ENCODE measurements at regions not wholly inside any gene's neighbourhood (a gene's known extent, or its start where the extent isn't known, plus 50 kb on each side); places are given as distances from the start of the nearest gene placed in this dataset.

DNA sequence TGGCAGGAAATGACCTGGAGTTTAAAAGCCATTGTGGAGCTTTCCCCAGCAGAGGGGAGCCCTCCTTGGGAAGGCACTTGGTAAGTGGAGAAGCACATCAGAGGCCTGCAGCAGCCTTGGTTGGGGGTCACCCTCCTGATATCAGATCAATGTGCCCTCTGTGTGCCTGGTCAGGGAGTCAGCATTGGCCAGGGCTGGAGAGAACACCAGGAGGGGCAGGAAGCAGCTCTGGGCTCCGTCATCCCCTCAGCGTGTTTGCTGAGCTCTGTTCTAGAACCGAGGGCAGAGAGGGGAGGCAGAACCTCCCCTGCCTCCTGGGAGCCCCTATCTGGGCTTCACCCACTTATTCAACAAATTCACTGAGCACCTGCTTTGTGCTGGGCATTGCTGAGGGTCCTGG, 846.0 kb downstream of the TBC1D22A start:
- no peak for DNase-seq (ENCODE audit: low read depth)
- H3K4me3 ChIP-seq (ENCODE audit: low read depth, low read length), result no peak overlapping the region
- TF ChIP-seq, protein P1, sequence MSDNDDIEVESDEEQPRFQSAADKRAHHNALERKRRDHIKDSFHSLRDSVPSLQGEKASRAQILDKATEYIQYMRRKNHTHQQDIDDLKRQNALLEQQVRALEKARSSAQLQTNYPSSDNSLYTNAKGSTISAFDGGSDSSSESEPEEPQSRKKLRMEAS (IDR thresholded peaks at IDR 0.05; ENCODE audit: low read depth, low read length), result no peak
- TF ChIP-seq POLR2A (IDR thresholded peaks at IDR 0.05; ENCODE audit: extremely low read depth, insufficient read length), result no peak
- TF ChIP-seq, protein P2, sequence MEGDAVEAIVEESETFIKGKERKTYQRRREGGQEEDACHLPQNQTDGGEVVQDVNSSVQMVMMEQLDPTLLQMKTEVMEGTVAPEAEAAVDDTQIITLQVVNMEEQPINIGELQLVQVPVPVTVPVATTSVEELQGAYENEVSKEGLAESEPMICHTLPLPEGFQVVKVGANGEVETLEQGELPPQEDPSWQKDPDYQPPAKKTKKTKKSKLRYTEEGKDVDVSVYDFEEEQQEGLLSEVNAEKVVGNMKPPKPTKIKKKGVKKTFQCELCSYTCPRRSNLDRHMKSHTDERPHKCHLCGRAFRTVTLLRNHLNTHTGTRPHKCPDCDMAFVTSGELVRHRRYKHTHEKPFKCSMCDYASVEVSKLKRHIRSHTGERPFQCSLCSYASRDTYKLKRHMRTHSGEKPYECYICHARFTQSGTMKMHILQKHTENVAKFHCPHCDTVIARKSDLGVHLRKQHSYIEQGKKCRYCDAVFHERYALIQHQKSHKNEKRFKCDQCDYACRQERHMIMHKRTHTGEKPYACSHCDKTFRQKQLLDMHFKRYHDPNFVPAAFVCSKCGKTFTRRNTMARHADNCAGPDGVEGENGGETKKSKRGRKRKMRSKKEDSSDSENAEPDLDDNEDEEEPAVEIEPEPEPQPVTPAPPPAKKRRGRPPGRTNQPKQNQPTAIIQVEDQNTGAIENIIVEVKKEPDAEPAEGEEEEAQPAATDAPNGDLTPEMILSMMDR (IDR thresholded peaks at IDR 0.05; ENCODE audit: low read depth, low read length), result no peak
- TF ChIP-seq MYC (IDR thresholded peaks at IDR 0.05; ENCODE audit: low read depth, low read length), result no peak

DNA sequence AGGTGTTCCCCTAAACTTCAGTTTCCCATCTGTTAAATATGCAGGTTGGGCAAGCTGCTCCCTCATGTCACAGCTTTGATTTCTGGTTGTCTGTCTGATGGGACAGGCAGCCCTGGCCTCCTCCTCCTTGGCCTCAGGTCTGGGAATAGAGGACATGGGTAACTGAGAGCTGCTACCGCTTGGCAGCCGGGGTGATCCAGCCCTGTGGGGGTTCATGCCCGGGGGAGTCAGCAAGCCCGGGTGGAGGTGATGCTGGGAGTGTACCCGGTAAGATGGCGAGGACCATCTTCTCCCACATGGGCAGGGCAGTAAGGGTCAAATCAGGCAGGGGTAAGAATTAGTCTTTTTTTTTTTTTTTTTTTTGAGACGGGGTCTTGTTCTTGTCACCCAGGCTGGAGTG, 845.0 kb downstream of the TBC1D22A start:
- no peak for DNase-seq (ENCODE audit: low read depth)
- H3K4me3 ChIP-seq (ENCODE audit: low read depth, low read length), result no peak overlapping the region
- no peak for TF ChIP-seq POLR2A (IDR thresholded peaks at IDR 0.05; ENCODE audit: extremely low read depth, insufficient read length)
- TF ChIP-seq, protein P2 (IDR thresholded peaks at IDR 0.05; ENCODE audit: low read depth, low read length), result no peak
- no peak for TF ChIP-seq MYC (IDR thresholded peaks at IDR 0.05; ENCODE audit: low read depth, low read length)
- TF ChIP-seq, protein P1 (IDR thresholded peaks at IDR 0.05; ENCODE audit: low read depth, low read length), result no peak

DNA sequence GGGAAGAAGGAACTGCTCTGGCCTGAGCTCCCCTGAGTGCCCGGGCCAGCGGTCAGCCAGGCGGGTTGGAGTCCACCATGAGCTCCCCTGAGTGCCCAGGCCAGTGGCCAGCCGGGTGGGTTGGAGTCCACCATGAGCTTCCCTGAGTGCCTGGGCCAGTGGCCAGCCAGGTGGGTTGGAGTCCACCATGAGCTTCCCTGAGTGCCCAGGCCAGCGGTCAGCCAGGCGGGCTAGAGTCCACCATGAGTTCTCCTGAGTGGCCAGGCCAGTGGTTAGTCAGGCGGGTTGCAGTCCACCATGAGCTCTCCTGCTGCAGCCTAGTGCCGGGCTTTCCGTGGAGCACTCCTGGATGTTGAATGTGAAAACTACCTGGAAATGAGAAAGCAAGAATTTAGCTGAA, 844.0 kb downstream of the TBC1D22A start:
- TF ChIP-seq POLR2A (IDR thresholded peaks at IDR 0.05; ENCODE audit: extremely low read depth, insufficient read length) (no peak), MYC (IDR thresholded peaks at IDR 0.05; ENCODE audit: low read depth, low read length) (no peak)
- TF ChIP-seq, protein P1 (IDR thresholded peaks at IDR 0.05; ENCODE audit: low read depth, low read length), result no peak
- DNase-seq (ENCODE audit: low read depth), result no peak
- H3K4me3 ChIP-seq (ENCODE audit: low read depth, low read length), result no peak overlapping the region

DNA sequence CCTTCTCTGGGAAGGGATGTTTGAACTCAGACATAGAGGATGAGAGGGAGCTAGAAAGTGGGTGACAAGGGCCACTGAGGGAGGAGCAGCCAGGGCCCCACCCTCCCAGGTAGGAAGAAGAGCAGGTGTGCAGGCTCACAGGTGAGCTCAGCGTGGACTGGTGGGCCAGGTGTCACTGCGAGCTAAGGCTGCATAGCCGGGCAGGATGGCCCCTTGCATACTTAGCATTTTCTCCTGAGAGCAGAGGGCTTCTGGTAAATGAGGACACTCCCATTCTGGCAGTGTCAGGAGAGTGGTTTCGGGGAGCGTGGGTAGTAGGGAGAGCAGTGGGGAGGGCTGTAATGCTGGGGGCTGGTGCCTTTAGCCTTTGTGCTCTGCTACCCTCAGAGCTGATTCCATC, 843.4 kb downstream of the TBC1D22A start:
- TF ChIP-seq, protein P1 (IDR thresholded peaks at IDR 0.05; ENCODE audit: low read depth, low read length), result no peak
- TF ChIP-seq POLR2A (IDR thresholded peaks at IDR 0.05; ENCODE audit: extremely low read depth, insufficient read length) (no peak), MYC (IDR thresholded peaks at IDR 0.05; ENCODE audit: low read depth, low read length) (no peak)
- TF ChIP-seq, protein P2 (IDR thresholded peaks at IDR 0.05; ENCODE audit: low read depth, low read length), result no peak

DNA sequence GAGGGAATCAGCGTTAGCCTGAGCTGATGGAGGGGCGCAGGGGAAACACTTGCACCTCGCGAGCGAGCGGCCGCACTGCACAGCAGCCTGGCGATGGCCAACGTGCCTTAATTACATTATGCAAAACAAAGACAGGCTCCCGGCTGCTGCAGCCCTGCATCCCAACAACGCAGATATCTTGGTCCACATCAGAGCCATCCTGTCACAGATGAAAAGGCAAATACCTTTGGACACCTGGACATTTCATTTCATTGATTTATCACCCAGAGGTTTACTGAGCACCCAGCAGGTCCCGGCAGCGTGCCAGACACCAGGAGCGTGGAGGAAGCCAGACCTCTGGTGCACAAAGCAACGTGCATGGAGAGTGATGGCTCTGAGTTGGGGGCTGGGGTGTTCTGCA, 843.0 kb downstream of the TBC1D22A start:
- TF ChIP-seq POLR2A (IDR thresholded peaks at IDR 0.05; ENCODE audit: extremely low read depth, insufficient read length) (no peak), MYC (IDR thresholded peaks at IDR 0.05; ENCODE audit: low read depth, low read length) (no peak)
- TF ChIP-seq, protein P1 (IDR thresholded peaks at IDR 0.05; ENCODE audit: low read depth, low read length), result no peak
- TF ChIP-seq, protein P2 (IDR thresholded peaks at IDR 0.05; ENCODE audit: low read depth, low read length), result no peak
- DNase-seq (ENCODE audit: low read depth), result no peak
- no peak overlapping the region for H3K4me3 ChIP-seq (ENCODE audit: low read depth, low read length)

More for the DNA sequence above, 843.4 kb downstream of the TBC1D22A start:
- DNase-seq (ENCODE audit: low read depth), result no peak
- H3K4me3 ChIP-seq (ENCODE audit: low read depth, low read length), result no peak overlapping the region

DNA sequence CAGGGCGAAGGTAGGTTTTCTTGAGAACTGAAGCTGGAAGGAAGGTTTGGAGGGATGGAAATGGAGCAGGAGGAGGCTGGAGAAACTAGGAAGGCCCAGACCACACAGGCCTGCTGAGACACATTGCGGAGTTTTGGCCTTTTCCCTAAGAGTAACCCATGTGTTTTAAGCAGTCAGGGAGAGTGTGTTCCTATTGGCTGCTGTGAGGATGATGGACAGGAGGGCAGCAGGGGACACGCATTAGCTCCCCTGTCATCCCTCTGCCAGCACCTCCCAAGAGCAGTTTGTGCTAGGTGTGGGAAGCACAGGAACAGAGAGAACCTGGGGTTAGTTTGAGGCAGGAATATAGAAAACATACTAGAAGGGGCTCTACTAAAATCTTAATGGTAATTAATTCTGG, 842.1 kb downstream of the TBC1D22A start:
- no peak for TF ChIP-seq MYC (IDR thresholded peaks at IDR 0.05; ENCODE audit: low read depth, low read length)
- TF ChIP-seq, protein P2 (IDR thresholded peaks at IDR 0.05; ENCODE audit: low read depth, low read length), result no peak
- no peak for TF ChIP-seq POLR2A (IDR thresholded peaks at IDR 0.05; ENCODE audit: extremely low read depth, insufficient read length)
- TF ChIP-seq, protein P1 (IDR thresholded peaks at IDR 0.05; ENCODE audit: low read depth, low read length), result no peak
- H3K4me3 ChIP-seq (ENCODE audit: low read depth, low read length), result no peak overlapping the region
- no peak for DNase-seq (ENCODE audit: low read depth)

Data from NB4 (cell line).